ENCODE measurements at regions not wholly inside any gene's neighbourhood (a gene's known extent, or its start where the extent isn't known, plus 50 kb on each side); places are given as distances from the start of the nearest gene placed in this dataset.

DNA sequence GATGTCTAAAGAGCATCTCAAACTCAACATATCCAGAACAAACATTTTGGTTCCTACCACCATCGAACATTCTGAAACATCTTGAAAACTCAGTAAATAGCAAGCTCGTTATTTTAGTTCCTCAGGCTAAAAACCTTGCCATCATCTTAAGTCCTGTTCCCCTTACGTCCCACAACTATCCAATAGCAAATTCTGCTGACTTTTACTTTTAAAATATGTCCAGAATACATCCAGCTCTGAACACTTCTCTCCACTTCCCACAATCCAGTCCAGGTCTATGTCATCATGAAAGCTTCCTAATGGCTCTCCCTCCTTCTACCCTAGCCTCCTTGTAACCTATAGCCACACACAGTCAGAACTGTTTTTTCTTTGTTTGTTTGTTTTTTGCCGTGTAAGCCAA lies 279.9 kb downstream of the IPO8 start:
- Histone ChIP-seq H3K9me3 (no peaks in the 10 kb centered on the region), H3K27ac (no peak overlapping the region), H3K4me3 (no peak overlapping the region), H3K4me2 (no peak overlapping the region), H3K4me1 (no peaks in the 10 kb centered on the region)
- 2% methylated on average over 4 of the region's 4 CpGs for WGBS (ENCODE audit: missing lambda C conversion rate)
- ChIA-PET CTCF (no interaction called here), POLR2A (no interaction called here)
- peak; percentile 57 for TF ChIP-seq MAFK (IDR thresholded peaks at IDR 0.05; ENCODE audit: partially characterized antibody)
- no peak for TF ChIP-seq ZFP36 (IDR thresholded peaks at IDR 0.05; ENCODE audit: borderline replicate concordance, partially characterized antibody)
- DNase-seq (ENCODE audit: low read depth in 1 of 2, low spot score in 1 of 2) (no peak), FAIRE-seq (no peak), ATAC-seq (no peak)

DNA sequence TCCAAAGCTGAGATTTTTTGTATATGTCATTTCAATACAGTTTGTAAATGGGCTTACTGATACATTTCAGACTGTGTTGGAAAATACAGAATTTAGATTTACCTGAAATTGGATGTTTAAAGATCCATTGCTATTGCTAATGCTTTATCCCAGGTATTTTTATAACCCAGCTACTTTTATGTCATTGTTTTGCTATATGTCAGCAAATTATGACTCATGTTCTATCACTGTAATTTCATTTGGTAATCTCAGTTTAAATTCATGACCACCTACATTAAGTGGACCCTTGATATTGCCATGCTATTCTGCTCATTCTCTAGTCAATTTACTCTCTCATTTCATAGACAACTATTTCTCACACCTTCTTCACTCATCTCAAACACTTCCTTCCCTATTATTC lies 281.2 kb downstream of the IPO8 start:
- H3K27ac ChIP-seq: no peak overlapping the region
- no peaks in the 10 kb centered on the region for H3K4me1 ChIP-seq
- H3K9me3 ChIP-seq: no peaks in the 10 kb centered on the region
- no peak for ATAC-seq
- DNase-seq (ENCODE audit: low read depth in 1 of 2, low spot score in 1 of 2): no peak
- FAIRE-seq: no peak
- no peak overlapping the region for H3K4me3 ChIP-seq
- POLR2A ChIA-PET: no interaction called here
- TF ChIP-seq, protein P1, sequence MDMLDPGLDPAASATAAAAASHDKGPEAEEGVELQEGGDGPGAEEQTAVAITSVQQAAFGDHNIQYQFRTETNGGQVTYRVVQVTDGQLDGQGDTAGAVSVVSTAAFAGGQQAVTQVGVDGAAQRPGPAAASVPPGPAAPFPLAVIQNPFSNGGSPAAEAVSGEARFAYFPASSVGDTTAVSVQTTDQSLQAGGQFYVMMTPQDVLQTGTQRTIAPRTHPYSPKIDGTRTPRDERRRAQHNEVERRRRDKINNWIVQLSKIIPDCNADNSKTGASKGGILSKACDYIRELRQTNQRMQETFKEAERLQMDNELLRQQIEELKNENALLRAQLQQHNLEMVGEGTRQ (IDR thresholded peaks at IDR 0.05): no peak
- TF ChIP-seq SREBF2 (IDR thresholded peaks at IDR 0.05): no peak
- TF ChIP-seq MAFK (IDR thresholded peaks at IDR 0.05; ENCODE audit: partially characterized antibody): peak; percentile 50
- TF ChIP-seq PHF8 (IDR thresholded peaks at IDR 0.05; ENCODE audit: borderline replicate concordance, low read depth): no peak
- no peak for TF ChIP-seq HEYL (CRISPR knock-in tag; IDR thresholded peaks at IDR 0.05)
- no peak for TF ChIP-seq HOXA7 (CRISPR knock-in tag; IDR thresholded peaks at IDR 0.05)
- no peak overlapping the region for H3K4me2 ChIP-seq
- CTCF ChIA-PET: no interaction called here

DNA sequence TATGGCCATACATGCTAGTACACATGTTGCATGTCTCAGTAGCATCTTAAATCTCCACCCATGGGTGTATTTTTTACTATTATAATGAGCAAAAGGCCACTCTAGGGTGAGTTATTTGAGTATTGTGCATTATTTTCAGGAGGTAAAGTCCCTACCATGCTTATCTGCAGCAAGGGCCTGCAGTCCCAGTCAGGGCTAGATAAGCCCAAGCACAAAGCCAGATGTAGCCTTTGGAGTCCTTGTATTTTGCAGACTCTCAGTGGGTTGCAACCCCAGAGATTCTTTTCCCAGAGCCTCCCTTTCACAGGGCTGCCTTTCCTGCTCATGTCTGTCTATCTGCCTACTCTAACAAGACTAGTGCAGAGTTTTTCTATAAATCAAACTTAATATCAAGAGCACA lies 295.3 kb downstream of the IPO8 start:
- TF ChIP-seq ZNF302 (CRISPR knock-in tag; IDR thresholded peaks at IDR 0.05): no peak
- TF ChIP-seq, protein P2, sequence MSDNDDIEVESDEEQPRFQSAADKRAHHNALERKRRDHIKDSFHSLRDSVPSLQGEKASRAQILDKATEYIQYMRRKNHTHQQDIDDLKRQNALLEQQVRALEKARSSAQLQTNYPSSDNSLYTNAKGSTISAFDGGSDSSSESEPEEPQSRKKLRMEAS (IDR thresholded peaks at IDR 0.05): no peak
- TF ChIP-seq ZC3H11A (IDR thresholded peaks at IDR 0.05): no peak
- TF ChIP-seq, protein P3, sequence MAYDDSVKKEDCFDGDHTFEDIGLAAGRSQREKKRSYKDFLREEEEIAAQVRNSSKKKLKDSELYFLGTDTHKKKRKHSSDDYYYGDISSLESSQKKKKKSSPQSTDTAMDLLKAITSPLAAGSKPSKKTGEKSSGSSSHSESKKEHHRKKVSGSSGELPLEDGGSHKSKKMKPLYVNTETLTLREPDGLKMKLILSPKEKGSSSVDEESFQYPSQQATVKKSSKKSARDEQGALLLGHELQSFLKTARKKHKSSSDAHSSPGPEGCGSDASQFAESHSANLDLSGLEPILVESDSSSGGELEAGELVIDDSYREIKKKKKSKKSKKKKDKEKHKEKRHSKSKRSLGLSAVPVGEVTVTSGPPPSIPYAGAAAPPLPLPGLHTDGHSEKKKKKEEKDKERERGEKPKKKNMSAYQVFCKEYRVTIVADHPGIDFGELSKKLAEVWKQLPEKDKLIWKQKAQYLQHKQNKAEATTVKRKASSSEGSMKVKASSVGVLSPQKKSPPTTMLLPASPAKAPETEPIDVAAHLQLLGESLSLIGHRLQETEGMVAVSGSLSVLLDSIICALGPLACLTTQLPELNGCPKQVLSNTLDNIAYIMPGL (CRISPR knock-in tag; IDR thresholded peaks at IDR 0.05; ENCODE audit: borderline replicate concordance): no peak
- no peak for TF ChIP-seq CBX8 (IDR thresholded peaks at IDR 0.05)
- no peak for TF ChIP-seq CHD2 (IDR thresholded peaks at IDR 0.05; ENCODE audit: low read length, partially characterized antibody)
- no peak for TF ChIP-seq RFX5 (IDR thresholded peaks at IDR 0.05)
- no peak for TF ChIP-seq TP53 (CRISPR knock-in tag; IDR thresholded peaks at IDR 0.05)
- TF ChIP-seq SMC3 (IDR thresholded peaks at IDR 0.05): no peak
- TF ChIP-seq ESRRA (IDR thresholded peaks at IDR 0.05; ENCODE audit: borderline replicate concordance, low read length): no peak
- no peak for TF ChIP-seq RNF2 (IDR thresholded peaks at IDR 0.05; ENCODE audit: borderline replicate concordance, low read depth)
- no peak for TF ChIP-seq KDM1A (IDR thresholded peaks at IDR 0.05; ENCODE audit: low read depth)
- no peak for TF ChIP-seq MAFK (IDR thresholded peaks at IDR 0.05; ENCODE audit: partially characterized antibody)
- TF ChIP-seq, protein P4, sequence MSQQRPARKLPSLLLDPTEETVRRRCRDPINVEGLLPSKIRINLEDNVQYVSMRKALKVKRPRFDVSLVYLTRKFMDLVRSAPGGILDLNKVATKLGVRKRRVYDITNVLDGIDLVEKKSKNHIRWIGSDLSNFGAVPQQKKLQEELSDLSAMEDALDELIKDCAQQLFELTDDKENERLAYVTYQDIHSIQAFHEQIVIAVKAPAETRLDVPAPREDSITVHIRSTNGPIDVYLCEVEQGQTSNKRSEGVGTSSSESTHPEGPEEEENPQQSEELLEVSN (IDR thresholded peaks at IDR 0.05; ENCODE audit: borderline replicate concordance, low read depth): no peak
- ChIA-PET POLR2A (no interaction called here), CTCF (no interaction called here)

More for the DNA sequence above, 295.3 kb downstream of the IPO8 start:
- H3K4me1 ChIP-seq: no peaks in the 10 kb centered on the region
- ATAC-seq: no peak
- no peak for FAIRE-seq
- H3K9me3 ChIP-seq: no peaks in the 10 kb centered on the region
- H3K27ac ChIP-seq: no peak overlapping the region
- H3K4me2 ChIP-seq: no peak overlapping the region
- H3K4me3 ChIP-seq: no peak overlapping the region
- no peak for DNase-seq (ENCODE audit: low read depth in 1 of 2, low spot score in 1 of 2)

Measured in A549 (cell line).